Adipocyte (in vitro differentiated cells): ENCODE measurements at regions not wholly inside any gene's neighbourhood (a gene's known extent, or its start where the extent isn't known, plus 50 kb on each side); places are given as distances from the start of the nearest gene placed in this dataset.

Experiments used
- DNase-seq: peaks from one replicate; pipeline ENCODE4 v3.0.0-alpha.2; 2015; ENCODE audit warnings: low read depth
- H3K27me3 ChIP-seq: replicated peaks from 2 replicates; pipeline ENCODE4 v1.7.0; 2013; ENCODE audit warnings: mild to moderate bottlenecking, low read length, moderate library complexity; ENCODE audit not compliant: control insufficient read depth, insufficient read depth
- H3K36me3 ChIP-seq: 2 replicates; pipeline ENCODE4 v1.7.0; 2013; ENCODE audit warnings: low read length, mild to moderate bottlenecking, moderate library complexity; ENCODE audit not compliant: control insufficient read depth, insufficient read depth, severe bottlenecking
- H3K4me1 ChIP-seq: 2 replicates; pipeline ENCODE4 v1.7.0; 2013; ENCODE audit warnings: mild to moderate bottlenecking, low read length, moderate library complexity; ENCODE audit not compliant: control insufficient read depth, insufficient read depth
- H3K4me3 ChIP-seq: 2 replicates; pipeline ENCODE4 v1.7.0; 2013; ENCODE audit warnings: mild to moderate bottlenecking, low read length, moderate library complexity
- H3K9ac ChIP-seq: 2 replicates; pipeline ENCODE4 v1.7.0; 2013; ENCODE audit warnings: mild to moderate bottlenecking, low read length, moderate library complexity
- H3K9me3 ChIP-seq: 2 replicates; pipeline ENCODE4 v1.7.0; 2013; ENCODE audit warnings: mild to moderate bottlenecking, low read length, moderate library complexity; ENCODE audit not compliant: control insufficient read depth

- no peaks in the 10 kb centered on the region for H3K9me3 ChIP-seq
- H3K9ac ChIP-seq, result no peak overlapping the region
- no peaks in the 10 kb centered on the region for H3K36me3 ChIP-seq
- DNase-seq, result no peak
- no peaks in the 10 kb centered on the region for H3K4me1 ChIP-seq
- no peak overlapping the region for H3K4me3 ChIP-seq
- no peaks in the 10 kb centered on the region for H3K27me3 ChIP-seq
These were observed 751.6 kb downstream of the TLR4 start for GRCh38 chr9:118455788-118456187.

- no peak for DNase-seq
- H3K4me1 ChIP-seq, result no peaks in the 10 kb centered on the region
These were observed 753.2 kb downstream of the TLR4 start for GRCh38 chr9:118457171-118458000.

GRCh38 chr9:118459913-118460312 is 755.7 kb downstream of the TLR4 start:
- Histone ChIP-seq H3K27me3 (no peaks in the 10 kb centered on the region), H3K4me1 (no peaks in the 10 kb centered on the region), H3K36me3 (no peaks in the 10 kb centered on the region), H3K9ac (no peak overlapping the region), H3K4me3 (no peak overlapping the region), H3K9me3 (no peaks in the 10 kb centered on the region)
- no peak for DNase-seq

More at GRCh38 chr9:118457171-118458000, 753.2 kb downstream of the TLR4 start:
- H3K4me3 ChIP-seq, result no peak overlapping the region
- H3K9me3 ChIP-seq, result no peaks in the 10 kb centered on the region
- no peaks in the 10 kb centered on the region for H3K27me3 ChIP-seq
- no peak overlapping the region for H3K9ac ChIP-seq
- H3K36me3 ChIP-seq, result no peaks in the 10 kb centered on the region

- Histone ChIP-seq H3K9ac (no peak overlapping the region), H3K27me3 (no peaks in the 10 kb centered on the region), H3K4me3 (no peak overlapping the region), H3K4me1 (no peaks in the 10 kb centered on the region), H3K9me3 (no peaks in the 10 kb centered on the region), H3K36me3 (no peaks in the 10 kb centered on the region)
- DNase-seq, result no peak
These were observed 759.2 kb downstream of the TLR4 start for GRCh38 chr9:118463419-118463818.

- H3K9ac ChIP-seq, result no peak overlapping the region
- H3K36me3 ChIP-seq, result no peaks in the 10 kb centered on the region
- H3K4me1 ChIP-seq, result no peaks in the 10 kb centered on the region
- H3K9me3 ChIP-seq, result no peaks in the 10 kb centered on the region
- DNase-seq, result no peak
- no peak overlapping the region for H3K4me3 ChIP-seq
- no peaks in the 10 kb centered on the region for H3K27me3 ChIP-seq
These were observed 769.3 kb downstream of the TLR4 start for GRCh38 chr9:118473521-118473920.

- Histone ChIP-seq H3K9me3 (no peaks in the 10 kb centered on the region), H3K36me3 (no peaks in the 10 kb centered on the region), H3K9ac (no peak overlapping the region), H3K4me3 (no peak overlapping the region), H3K4me1 (no peaks in the 10 kb centered on the region), H3K27me3 (no peaks in the 10 kb centered on the region)
- DNase-seq, result no peak
These were observed 774.5 kb downstream of the TLR4 start for GRCh38 chr9:118478752-118479151.

GRCh38 chr9:118482306-118482705 is 778.1 kb downstream of the TLR4 start:
- Histone ChIP-seq H3K9me3 (no peaks in the 10 kb centered on the region), H3K27me3 (no peaks in the 10 kb centered on the region), H3K4me3 (no peak overlapping the region), H3K9ac (no peak overlapping the region), H3K36me3 (no peaks in the 10 kb centered on the region), H3K4me1 (no peaks in the 10 kb centered on the region)
- DNase-seq, result no peak

- no peaks in the 10 kb centered on the region for H3K4me1 ChIP-seq
- no peaks in the 10 kb centered on the region for H3K27me3 ChIP-seq
- DNase-seq, result no peak
- H3K9ac ChIP-seq, result no peak overlapping the region
- no peaks in the 10 kb centered on the region for H3K36me3 ChIP-seq
- H3K9me3 ChIP-seq, result no peaks in the 10 kb centered on the region
- H3K4me3 ChIP-seq, result no peak overlapping the region
These were observed 779.5 kb downstream of the TLR4 start for GRCh38 chr9:118483677-118484076.

GRCh38 chr9:118503236-118503635 is 799.0 kb downstream of the TLR4 start:
- no peaks in the 10 kb centered on the region for H3K4me1 ChIP-seq
- no peaks in the 10 kb centered on the region for H3K27me3 ChIP-seq
- no peak for DNase-seq
- H3K36me3 ChIP-seq, result no peaks in the 10 kb centered on the region
- H3K9ac ChIP-seq, result no peak overlapping the region
- no peak overlapping the region for H3K4me3 ChIP-seq
- no peaks in the 10 kb centered on the region for H3K9me3 ChIP-seq

- DNase-seq, result no peak
These were observed 806.5 kb downstream of the TLR4 start for GRCh38 chr9:118510711-118511110.

GRCh38 chr9:118515947-118516346 is 811.7 kb downstream of the TLR4 start:
- no peaks in the 10 kb centered on the region for H3K36me3 ChIP-seq

More at GRCh38 chr9:118510711-118511110, 806.5 kb downstream of the TLR4 start:
- Histone ChIP-seq H3K4me1 (no peaks in the 10 kb centered on the region), H3K4me3 (no peak overlapping the region), H3K9me3 (no peaks in the 10 kb centered on the region), H3K27me3 (no peaks in the 10 kb centered on the region), H3K36me3 (no peaks in the 10 kb centered on the region), H3K9ac (no peak overlapping the region)

GRCh38 chr9:118521261-118521660 is 817.1 kb downstream of the TLR4 start:
- Histone ChIP-seq H3K9ac (no peak overlapping the region), H3K9me3 (no peaks in the 10 kb centered on the region), H3K27me3 (no peaks in the 10 kb centered on the region), H3K36me3 (no peaks in the 10 kb centered on the region), H3K4me1 (no peaks in the 10 kb centered on the region), H3K4me3 (no peak overlapping the region)
- DNase-seq, result no peak

More at GRCh38 chr9:118515947-118516346, 811.7 kb downstream of the TLR4 start:
- H3K9ac ChIP-seq, result no peak overlapping the region
- no peaks in the 10 kb centered on the region for H3K27me3 ChIP-seq
- no peak for DNase-seq
- H3K4me1 ChIP-seq, result no peaks in the 10 kb centered on the region
- H3K9me3 ChIP-seq, result no peaks in the 10 kb centered on the region
- H3K4me3 ChIP-seq, result no peak overlapping the region
